Activated naive CD4-positive, alpha-beta T cell treated with anti-CD3 and anti-CD28 coated beads, Interleukin-2, amount 50 U/mL, for 72 hours (primary cell): ENCODE measurements at regions not wholly inside any gene's neighbourhood (a gene's known extent, or its start where the extent isn't known, plus 50 kb on each side); places are given as distances from the start of the nearest gene placed in this dataset.

Experiments used
- ATAC-seq, 2 donors: fragments of 150-1000 bp; cut with Tn5 transposase; 2 replicates each; pipeline ENCODE4 v1.10.0; 2021; ENCODE audit warnings: mild to moderate bottlenecking in 2 of 2, moderate library complexity in 2 of 2
- DNase-seq, 2 donors: peaks; one replicate each; pipeline ENCODE4 v3.0.0; 2021 to 2022; ENCODE audit warnings: low spot score in 2 of 2
- H3K27ac Mint-ChIP-seq, 2 donors: one replicate each; pipeline ENCODE4 v1.8.0; 2022; ENCODE audit warnings: mild to moderate bottlenecking in 2 of 2, mixed read lengths in 2 of 2
- H3K36me3 Mint-ChIP-seq, 2 donors: one replicate each; pipeline ENCODE4 v1.8.0; 2022; ENCODE audit warnings: mixed read lengths in 2 of 2
- H3K9me3 Mint-ChIP-seq, 2 donors: one replicate each; pipeline ENCODE4 v1.8.0; 2022; ENCODE audit warnings: mixed read lengths in 2 of 2

DNA sequence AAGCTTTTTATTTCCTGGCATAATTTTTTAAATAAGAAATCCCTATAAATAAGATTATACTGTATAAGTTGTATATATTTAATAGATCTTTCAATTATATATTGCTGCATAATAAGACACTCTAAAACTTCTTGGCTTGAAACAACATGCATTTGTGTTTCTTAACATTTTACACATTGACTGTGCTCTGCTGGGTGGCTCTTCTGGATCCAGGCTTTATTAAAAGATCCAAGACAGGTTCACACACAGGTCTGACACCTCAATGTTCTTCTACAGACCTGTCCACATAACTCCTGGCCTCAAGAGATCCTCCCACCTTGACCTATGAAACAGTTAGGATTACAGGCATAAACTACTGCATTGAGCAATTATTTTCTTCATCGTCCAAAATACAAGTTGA, 77.6 kb upstream of the PCDH17 start:
- H3K36me3 Mint-ChIP-seq: no peaks in the 10 kb centered on the region
- no peak for ATAC-seq
- no peak for DNase-seq
- H3K9me3 Mint-ChIP-seq: peaks cover 6 to 23% of the 10 kb centered on the region in 2 donors
- no peak overlapping the region for H3K27ac Mint-ChIP-seq

DNA sequence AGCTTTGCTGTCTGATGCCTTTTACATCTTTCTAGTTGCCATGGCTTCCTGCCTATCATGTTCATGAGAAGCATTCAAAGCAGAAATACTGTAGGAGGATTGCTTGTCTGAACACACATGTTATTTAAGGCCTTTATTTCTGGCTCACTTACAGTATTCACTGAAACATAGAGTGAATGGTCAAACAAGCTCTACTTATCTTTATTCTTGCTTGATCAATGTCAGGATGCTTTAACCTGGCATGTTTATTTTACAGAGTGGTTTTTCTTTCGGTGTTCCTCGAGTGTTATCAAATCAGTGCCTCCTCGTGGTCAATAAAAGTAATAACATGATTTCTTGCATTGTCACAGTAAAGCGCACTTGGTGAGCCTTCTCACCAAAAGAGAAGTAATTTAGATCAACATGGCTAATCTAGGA, 73.5 kb upstream of the PCDH17 start:
- ATAC-seq (no peak), DNase-seq (no peak)
- peaks cover 5 to 8% of the 10 kb centered on the region in 2 donors for H3K9me3 Mint-ChIP-seq
- no peak overlapping the region for H3K27ac Mint-ChIP-seq
- H3K36me3 Mint-ChIP-seq: no peaks in the 10 kb centered on the region

DNA sequence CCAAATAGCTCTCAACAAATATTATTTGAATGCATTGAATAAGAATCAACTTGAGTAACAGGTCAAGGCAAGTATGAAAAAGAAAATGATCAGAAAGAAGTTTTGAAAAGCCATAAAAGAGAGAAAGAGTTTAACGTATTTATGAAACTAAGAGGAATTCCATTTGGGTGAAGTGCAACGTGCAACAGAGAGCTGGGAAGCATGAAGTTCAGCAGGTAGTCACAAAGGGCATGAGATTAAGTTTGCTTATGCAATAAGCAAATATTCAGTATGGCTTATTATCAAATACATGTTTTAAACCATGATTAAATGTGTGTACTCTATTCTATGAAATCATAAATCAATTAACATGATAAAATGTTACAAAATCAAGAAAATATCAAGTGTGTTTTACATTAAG, 62.7 kb upstream of the PCDH17 start:
- Mint-ChIP-seq H3K9me3 (peaks cover 12 to 29% of the 10 kb centered on the region in 2 donors), H3K27ac (no peak overlapping the region), H3K36me3 (no peaks in the 10 kb centered on the region)
- DNase-seq (no peak), ATAC-seq (no peak)

DNA sequence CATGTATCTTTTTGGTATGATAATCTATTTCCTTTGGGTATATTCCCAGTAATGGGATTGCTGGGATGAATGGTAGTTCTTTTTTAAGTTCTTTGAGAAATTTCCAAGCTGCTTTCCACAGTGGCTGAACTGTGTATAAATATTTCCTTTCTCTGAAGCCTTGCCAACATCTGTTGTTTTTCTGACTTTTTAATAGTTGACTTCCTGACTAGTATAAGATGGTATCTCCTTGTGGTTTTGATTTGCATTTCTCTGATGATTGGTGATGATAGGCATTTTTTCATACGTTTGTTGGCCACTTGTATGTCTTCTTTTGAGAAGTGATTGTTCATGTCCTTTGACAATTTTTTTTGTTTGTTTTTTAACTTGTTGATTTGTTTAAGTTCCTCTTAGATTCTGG, 61.6 kb upstream of the PCDH17 start:
- Mint-ChIP-seq H3K36me3 (no peaks in the 10 kb centered on the region), H3K27ac (no peak overlapping the region), H3K9me3 (peaks cover 12 to 29% of the 10 kb centered on the region in 2 donors)
- DNase-seq (no peak), ATAC-seq (no peak)
